OCI-LY3 (cell line): ENCODE measurements at regions not wholly inside any gene's neighbourhood (a gene's known extent, or its start where the extent isn't known, plus 50 kb on each side); places are given as distances from the start of the nearest gene placed in this dataset.

Source experiments
- CTCF ChIP-seq: fragments of 200-600, 300-600 bp; sonication (generic); IDR thresholded peaks from 2 replicates; pipeline ENCODE4 v1.5.1; 2014; ENCODE audit warnings: antibody characterized with exemption, low read length, low read depth
- EZH2phosphoT487 ChIP-seq: fragments of 200-600 bp; shearing (Covaris generic); IDR thresholded peaks from 2 replicates; pipeline ENCODE4 v1.6.1; 2018; ENCODE audit warnings: antibody characterized with exemption, mixed run types, low read depth

- no peak for TF ChIP-seq CTCF
- TF ChIP-seq EZH2phosphoT487: no peak
Measured at GRCh38 chr4:183842129-183842528, 63.0 kb upstream of the STOX2 start.
